DOHH2 (cell line): ENCODE measurements at regions not wholly inside any gene's neighbourhood (a gene's known extent, or its start where the extent isn't known, plus 50 kb on each side); places are given as distances from the start of the nearest gene placed in this dataset.
"Not testable (repeated sequence)": the region's sequence is repeated elsewhere in the genome, so short reads cannot be mapped to it uniquely, and the experiment has no call there.

Experiments
- H3F3A ChIP-seq: fragments of 200-600 bp; sonication (generic), shearing (Covaris generic); 2 replicates; pipeline ENCODE4 v1.6.0; 2016; ENCODE audit warnings: antibody characterized with exemption, mild to moderate bottlenecking; ENCODE audit not compliant: control insufficient read depth, insufficient read depth
- H3K27ac ChIP-seq: fragments of 200-600 bp; sonication (generic); 2 replicates; pipeline ENCODE4 v1.5.1; 2014; ENCODE audit warnings: low read depth, mild to moderate bottlenecking, low read length, moderate library complexity
- H3K27me3 ChIP-seq: fragments of 200-600 bp; sonication (generic); 2 replicates; pipeline ENCODE4 v1.6.1; 2014; ENCODE audit warnings: mild to moderate bottlenecking, low read length, mixed read lengths; ENCODE audit not compliant: control insufficient read depth
- H3K36me3 ChIP-seq: fragments of 200-600 bp; sonication (generic); 2 replicates; pipeline ENCODE4 v1.6.1; 2014; ENCODE audit warnings: mild to moderate bottlenecking, low read length, moderate library complexity, mixed read lengths; ENCODE audit not compliant: control insufficient read depth
- H3K4me1 ChIP-seq: fragments of 200-600 bp; sonication (generic); 2 replicates; pipeline ENCODE4 v1.6.1; 2014; ENCODE audit warnings: mild to moderate bottlenecking, low read length, mixed read lengths; ENCODE audit not compliant: control insufficient read depth
- H3K4me2 ChIP-seq: fragments of 200-600 bp; sonication (generic); 2 replicates; pipeline ENCODE4 v1.6.0; 2014; ENCODE audit warnings: mild to moderate bottlenecking, low read length, moderate library complexity
- H3K4me3 ChIP-seq: fragments of 200-600 bp; sonication (generic); 2 replicates; pipeline ENCODE4 v1.5.1; 2014; ENCODE audit warnings: mild to moderate bottlenecking, low read length, mixed read lengths
- H3K79me2 ChIP-seq: fragments of 200-600 bp; sonication (generic); 2 replicates; pipeline ENCODE4 v1.6.1; 2014; ENCODE audit warnings: mild to moderate bottlenecking, low read length, mixed read lengths; ENCODE audit not compliant: control insufficient read depth
- H3K9me2 ChIP-seq: fragments of 200-600 bp; sonication (generic); replicated peaks from 2 replicates; pipeline ENCODE4 v1.6.1; 2014; ENCODE audit warnings: mild to moderate bottlenecking, low read length, mixed read lengths; ENCODE audit not compliant: control insufficient read depth
- H3K9me3 ChIP-seq: fragments of 200-600 bp; sonication (generic); 2 replicates; pipeline ENCODE4 v1.6.1; 2014; ENCODE audit warnings: antibody characterized with exemption, low read length, mixed read lengths; ENCODE audit not compliant: control insufficient read depth, insufficient read depth
- H4K20me1 ChIP-seq: fragments of 200-600 bp; sonication (generic); 2 replicates; pipeline ENCODE4 v1.6.0; 2014; ENCODE audit warnings: low read depth, mild to moderate bottlenecking, antibody characterized with exemption, low read length, moderate library complexity; ENCODE audit not compliant: control insufficient read depth, insufficient read depth
- EZH2phosphoT487 ChIP-seq: fragments of 200-600 bp; sonication (generic); IDR thresholded peaks from 2 replicates; pipeline ENCODE4 v1.6.1; 2017; ENCODE audit warnings: borderline replicate concordance, mild to moderate bottlenecking, antibody characterized with exemption, low read length, moderate library complexity, mixed read lengths
- TF ChIP-seq, protein P1 (sequence below): fragments of 200-600 bp; sonication (generic); IDR thresholded peaks from one replicate; pipeline ENCODE4 v1.5.1; 2014; ENCODE audit warnings: antibody characterized with exemption, mild to moderate bottlenecking, low read depth, low read length; ENCODE audit not compliant: poor library complexity, severe bottlenecking

GRCh38 chr5:124103671-124104070, 591.7 kb downstream of the CSNK1G3 start:
- H3K4me1 ChIP-seq = no peaks in the 10 kb centered on the region
- no peaks in the 10 kb centered on the region for H3K9me2 ChIP-seq
- no peaks in the 10 kb centered on the region for H3K27me3 ChIP-seq
- no peaks in the 10 kb centered on the region for H3K79me2 ChIP-seq
- H3K36me3 ChIP-seq = no peaks in the 10 kb centered on the region
- TF ChIP-seq, protein P1, sequence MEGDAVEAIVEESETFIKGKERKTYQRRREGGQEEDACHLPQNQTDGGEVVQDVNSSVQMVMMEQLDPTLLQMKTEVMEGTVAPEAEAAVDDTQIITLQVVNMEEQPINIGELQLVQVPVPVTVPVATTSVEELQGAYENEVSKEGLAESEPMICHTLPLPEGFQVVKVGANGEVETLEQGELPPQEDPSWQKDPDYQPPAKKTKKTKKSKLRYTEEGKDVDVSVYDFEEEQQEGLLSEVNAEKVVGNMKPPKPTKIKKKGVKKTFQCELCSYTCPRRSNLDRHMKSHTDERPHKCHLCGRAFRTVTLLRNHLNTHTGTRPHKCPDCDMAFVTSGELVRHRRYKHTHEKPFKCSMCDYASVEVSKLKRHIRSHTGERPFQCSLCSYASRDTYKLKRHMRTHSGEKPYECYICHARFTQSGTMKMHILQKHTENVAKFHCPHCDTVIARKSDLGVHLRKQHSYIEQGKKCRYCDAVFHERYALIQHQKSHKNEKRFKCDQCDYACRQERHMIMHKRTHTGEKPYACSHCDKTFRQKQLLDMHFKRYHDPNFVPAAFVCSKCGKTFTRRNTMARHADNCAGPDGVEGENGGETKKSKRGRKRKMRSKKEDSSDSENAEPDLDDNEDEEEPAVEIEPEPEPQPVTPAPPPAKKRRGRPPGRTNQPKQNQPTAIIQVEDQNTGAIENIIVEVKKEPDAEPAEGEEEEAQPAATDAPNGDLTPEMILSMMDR = no peak
- TF ChIP-seq EZH2phosphoT487 = no peak
- H3K4me3 ChIP-seq = no peak overlapping the region
- no peak overlapping the region for H3K4me2 ChIP-seq
- no peak overlapping the region for H3K27ac ChIP-seq
- H3F3A ChIP-seq = no peaks in the 10 kb centered on the region
- no peaks in the 10 kb centered on the region for H3K9me3 ChIP-seq
- no peaks in the 10 kb centered on the region for H4K20me1 ChIP-seq

GRCh38 chr5:124103056-124103455, 591.1 kb downstream of the CSNK1G3 start:
- H3K4me2 ChIP-seq, H3K36me3 ChIP-seq, H3K4me3 ChIP-seq, H3K27me3 ChIP-seq, H3F3A ChIP-seq, H3K4me1 ChIP-seq, H3K9me3 ChIP-seq, H3K79me2 ChIP-seq, H3K9me2 ChIP-seq, H3K27ac ChIP-seq, H4K20me1 ChIP-seq: not testable (repeated sequence)

DNA sequence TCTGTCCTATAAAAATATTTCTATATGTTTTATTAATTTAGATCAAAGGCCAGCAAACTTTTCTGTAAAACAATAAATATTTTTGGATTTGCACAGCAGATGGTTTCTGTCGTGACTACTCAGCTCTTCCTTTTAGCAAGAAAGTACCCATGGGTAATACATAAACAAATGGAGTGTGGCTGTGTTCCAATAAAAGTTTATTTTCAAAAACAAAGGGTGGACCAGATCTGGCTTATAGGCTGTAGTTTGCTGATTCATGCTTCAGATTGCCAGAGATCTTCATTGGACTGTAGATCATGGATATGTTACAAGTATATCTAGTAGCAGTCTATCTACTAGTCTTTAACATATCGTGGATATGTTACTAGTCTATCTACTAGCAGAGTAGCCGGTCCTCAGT, 590.5 kb downstream of the CSNK1G3 start:
- no peaks in the 10 kb centered on the region for H3K9me3 ChIP-seq
- no peak overlapping the region for H3K4me2 ChIP-seq
- H3K27ac ChIP-seq = no peak overlapping the region
- no peak for TF ChIP-seq EZH2phosphoT487
- H3K4me1 ChIP-seq = no peaks in the 10 kb centered on the region
- no peaks in the 10 kb centered on the region for H3K9me2 ChIP-seq
- no peaks in the 10 kb centered on the region for H3K27me3 ChIP-seq
- no peaks in the 10 kb centered on the region for H3F3A ChIP-seq
- H4K20me1 ChIP-seq = no peaks in the 10 kb centered on the region
- H3K36me3 ChIP-seq = no peaks in the 10 kb centered on the region
- no peak overlapping the region for H3K4me3 ChIP-seq
- no peaks in the 10 kb centered on the region for H3K79me2 ChIP-seq

- no peaks in the 10 kb centered on the region for H3K9me3 ChIP-seq
- no peaks in the 10 kb centered on the region for H3K27me3 ChIP-seq
- no peaks in the 10 kb centered on the region for H3K79me2 ChIP-seq
- no peaks in the 10 kb centered on the region for H3K9me2 ChIP-seq
- no peaks in the 10 kb centered on the region for H3K36me3 ChIP-seq
- no peak overlapping the region for H3K4me2 ChIP-seq
- TF ChIP-seq EZH2phosphoT487 = no peak
- TF ChIP-seq, protein P1 = no peak
- H3K27ac ChIP-seq = no peak overlapping the region
- no peaks in the 10 kb centered on the region for H3F3A ChIP-seq
- no peaks in the 10 kb centered on the region for H4K20me1 ChIP-seq
- no peaks in the 10 kb centered on the region for H3K4me1 ChIP-seq
- H3K4me3 ChIP-seq = no peak overlapping the region
Measured at GRCh38 chr5:124093658-124094057, 581.7 kb downstream of the CSNK1G3 start.
